RWPE1 (cell line): ENCODE measurements at regions not wholly inside any gene's neighbourhood (a gene's known extent, or its start where the extent isn't known, plus 50 kb on each side); places are given as distances from the start of the nearest gene placed in this dataset.

Experiments
- CTCF ChIA-PET: fragments of 350-600 bp; sonication (Branson Sonifier 250); formaldehyde crosslinking; extraction: SDS; loops from one replicate; lab custom pipeline; 2021; lab: Yijun Ruan, JAX
- POLR2A ChIA-PET: fragments of 400-600 bp; formaldehyde crosslinking; extraction: SDS; loops from one replicate; lab custom pipeline; 2020; ENCODE audit warnings: antibody characterized with exemption; ENCODE audit not compliant: low non-redundant PET; lab: Yijun Ruan, JAX
- DNase-seq: peaks from one replicate; pipeline ENCODE4 v3.0.0; 2012; ENCODE audit warnings: low spot score
- H3K27ac ChIP-seq: fragments of 450-650 bp; 2 replicates; pipeline ENCODE4 v1.5.1; 2017
- CTCF ChIP-seq: fragments of 450-650 bp; conservative IDR thresholded peaks from 2 replicates; pipeline ENCODE4 v1.5.1; 2017; ENCODE audit warnings: low read depth, mild to moderate bottlenecking

- ChIA-PET CTCF (no interaction called here), POLR2A (no interaction called here)
- no peak overlapping the region for H3K27ac ChIP-seq
- TF ChIP-seq CTCF: no peak
- no peak for DNase-seq
Measured at GRCh38 chr11:134864968-134865305, 452.9 kb upstream of the B3GAT1 start.

GRCh38 chr11:134864233-134864967 is 452.4 kb upstream of the B3GAT1 start:
- ChIA-PET POLR2A (no interaction called here), CTCF (no interaction called here)
- H3K27ac ChIP-seq: no peak overlapping the region
- TF ChIP-seq CTCF: no peak
- no peak for DNase-seq

- CTCF ChIA-PET: interaction anchor here (0.6 to 0.7 kb wide), 2 partner anchors 27 to 391 kb away, joined by 3 read pairs; no protein-coding TSS in a partner anchor
- no peak for DNase-seq
- H3K27ac ChIP-seq: no peak overlapping the region
- POLR2A ChIA-PET: no interaction called here
- no peak for TF ChIP-seq CTCF
Measured at GRCh38 chr11:134863294-134863693, 451.3 kb upstream of the B3GAT1 start.

GRCh38 chr11:134862587-134863195 is 450.6 kb upstream of the B3GAT1 start:
- no peak for TF ChIP-seq CTCF
- CTCF ChIA-PET: interaction anchor here (0.7 kb wide), 1 partner anchor 27 kb away, joined by 3 read pairs; no protein-coding TSS in a partner anchor
- POLR2A ChIA-PET: no interaction called here
- no peak for DNase-seq
- H3K27ac ChIP-seq: no peak overlapping the region

- POLR2A ChIA-PET: no interaction called here
- no peak overlapping the region for H3K27ac ChIP-seq
- TF ChIP-seq CTCF: no peak
- no peak for DNase-seq
- CTCF ChIA-PET: no interaction called here
Measured at GRCh38 chr11:134862105-134862502, 450.1 kb upstream of the B3GAT1 start.

- H3K27ac ChIP-seq: no peak overlapping the region
- TF ChIP-seq CTCF: no peak
- CTCF ChIA-PET: interaction anchor here (0.7 kb wide), 1 partner anchor 79 kb away, joined by 3 read pairs; no protein-coding TSS in a partner anchor
- no peak for DNase-seq
- POLR2A ChIA-PET: no interaction called here
Measured at GRCh38 chr11:134861490-134862104, 449.6 kb upstream of the B3GAT1 start.
